DMS79 (cell line): ENCODE measurements at regions not wholly inside any gene's neighbourhood (a gene's known extent, or its start where the extent isn't known, plus 50 kb on each side); places are given as distances from the start of the nearest gene placed in this dataset.

Experiments
- DNase-seq: peaks from one replicate; lab custom pipeline; 2025; lab: John Stamatoyannopoulos, UW

DNA sequence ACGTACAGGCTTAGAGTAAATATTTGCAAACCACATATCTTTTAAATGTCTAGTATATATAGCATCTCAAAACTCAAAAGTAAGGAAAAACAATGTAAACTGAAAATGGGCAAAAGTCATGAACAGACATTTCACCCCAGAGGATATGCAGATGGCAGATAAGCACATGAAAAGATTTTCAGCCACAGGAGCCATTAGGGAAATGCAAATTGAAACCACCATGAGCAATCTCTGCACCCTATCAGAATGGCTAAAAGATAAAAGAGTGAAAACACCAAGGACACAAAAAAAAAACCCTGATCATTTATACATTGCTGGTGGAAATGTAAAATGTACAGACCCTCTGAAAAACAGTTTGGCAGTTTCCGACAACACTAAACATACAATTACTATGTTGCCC is 292.7 kb downstream of the ZNF516 start:
- no peak for DNase-seq

DNA sequence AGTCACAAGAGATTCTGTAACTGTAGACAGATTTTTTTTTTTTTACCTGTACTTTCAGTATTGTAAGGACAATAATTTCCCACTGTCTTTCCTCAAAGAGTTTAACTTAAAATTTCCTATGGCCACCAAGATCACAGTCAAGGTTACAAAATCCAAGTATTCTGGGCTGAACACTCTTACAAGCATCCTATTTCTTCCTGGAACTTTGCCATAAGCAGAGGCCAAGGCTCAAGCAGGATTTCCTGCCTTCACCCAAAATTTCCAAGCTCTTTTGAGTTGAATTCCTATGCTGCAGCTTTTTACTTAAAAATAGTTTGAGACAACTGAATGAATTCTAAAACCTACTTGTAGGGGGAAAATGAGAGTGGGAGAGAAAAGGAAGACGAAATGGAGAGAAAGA is 299.4 kb downstream of the ZNF516 start:
- DNase-seq, result no peak

DNA sequence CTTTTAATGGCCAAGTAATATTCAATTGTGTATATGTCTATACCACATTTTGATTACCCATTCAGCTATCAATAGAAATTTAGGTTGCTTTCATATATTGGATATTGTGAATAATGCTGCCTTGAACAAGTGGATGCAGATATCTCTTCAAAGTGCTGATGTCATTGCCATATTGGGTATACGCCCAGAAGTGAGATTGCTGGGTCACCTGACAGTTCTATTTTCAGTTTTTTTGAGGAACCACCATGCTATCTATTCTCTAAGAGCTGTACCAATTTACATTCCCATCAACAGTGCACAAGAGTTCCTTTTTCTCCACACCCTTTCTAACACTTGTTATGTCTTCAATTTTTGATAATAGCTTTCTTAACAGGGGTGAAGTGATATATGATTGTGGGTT is 306.9 kb downstream of the ZNF516 start:
- no peak for DNase-seq

DNA sequence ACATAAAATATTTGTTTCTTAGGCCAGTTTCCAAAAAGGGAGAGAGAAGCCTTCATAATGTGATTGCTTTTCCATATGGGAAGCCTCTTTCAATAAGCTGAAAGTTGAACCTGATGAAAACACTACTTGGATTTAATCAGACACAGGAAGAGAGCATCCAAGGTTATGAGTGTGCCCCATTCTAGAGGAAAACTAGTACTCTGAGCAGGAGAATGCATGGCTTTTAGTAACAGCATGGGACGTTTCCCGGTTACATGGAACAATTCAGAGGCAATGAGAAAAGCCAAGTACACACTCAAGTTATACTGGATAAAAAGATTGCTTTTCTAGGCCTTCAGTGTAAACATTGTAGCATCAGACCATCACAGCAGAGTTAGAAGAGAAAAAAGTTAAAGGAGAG is 315.8 kb downstream of the ZNF516 start:
- no peak for DNase-seq

DNA sequence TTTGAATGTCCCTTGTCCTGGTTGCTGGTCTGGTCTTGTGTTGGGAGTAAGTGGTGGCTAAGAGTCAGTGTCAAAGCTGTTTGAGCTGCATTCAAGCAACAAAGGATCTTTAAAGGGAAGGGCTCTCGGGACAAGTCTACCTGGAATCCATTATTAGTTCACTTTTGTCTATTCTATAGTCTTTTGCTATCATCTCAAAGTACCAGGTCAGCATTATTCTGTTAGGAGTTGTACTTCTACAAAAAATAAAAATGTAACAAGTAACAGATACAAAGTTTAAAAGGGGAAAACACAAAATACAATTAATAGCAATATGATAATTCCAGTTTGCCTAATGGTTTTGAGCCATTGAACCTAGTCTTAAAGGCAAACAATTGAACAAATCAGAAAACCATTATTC is 317.9 kb downstream of the ZNF516 start:
- no peak for DNase-seq

DNA sequence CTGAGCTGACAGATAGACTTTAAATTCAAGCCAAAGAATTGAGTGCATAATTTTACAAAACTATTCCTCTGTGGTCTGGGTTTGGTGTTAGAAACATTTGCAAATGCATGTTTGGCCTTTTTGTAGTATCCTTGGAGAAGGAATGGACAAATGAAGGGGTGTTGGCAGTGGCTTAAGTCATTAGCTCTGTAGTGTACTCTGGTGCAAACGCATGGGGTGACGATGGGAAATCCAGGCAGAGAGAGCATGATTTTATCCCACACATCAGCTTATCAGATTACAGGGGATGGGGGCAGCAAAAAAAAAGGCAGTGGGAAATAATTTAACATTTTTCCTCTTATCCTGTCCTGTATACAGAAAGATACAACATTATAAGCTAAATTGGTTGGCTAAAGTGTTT is 320.6 kb downstream of the ZNF516 start:
- no peak for DNase-seq

DNA sequence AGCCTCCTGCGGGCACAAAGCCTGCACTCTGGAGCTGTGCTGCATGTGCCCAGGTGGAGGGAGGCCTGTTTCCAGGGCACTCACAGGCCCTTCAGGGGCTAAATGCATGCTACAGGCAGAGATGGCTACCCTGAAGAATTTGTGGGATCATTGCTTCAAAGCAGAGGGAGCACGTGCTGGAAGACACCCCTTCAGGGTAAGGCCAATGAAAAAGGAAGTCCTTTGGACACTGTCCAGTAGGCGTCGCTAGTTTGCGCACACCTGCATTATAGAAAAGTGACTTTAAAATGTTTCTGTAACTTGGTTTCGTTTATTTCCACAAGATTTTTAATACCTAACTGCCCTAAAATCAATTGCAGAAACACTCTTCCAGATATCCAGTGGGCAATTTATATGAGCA is 325.3 kb downstream of the ZNF516 start:
- DNase-seq, result no peak

DNA sequence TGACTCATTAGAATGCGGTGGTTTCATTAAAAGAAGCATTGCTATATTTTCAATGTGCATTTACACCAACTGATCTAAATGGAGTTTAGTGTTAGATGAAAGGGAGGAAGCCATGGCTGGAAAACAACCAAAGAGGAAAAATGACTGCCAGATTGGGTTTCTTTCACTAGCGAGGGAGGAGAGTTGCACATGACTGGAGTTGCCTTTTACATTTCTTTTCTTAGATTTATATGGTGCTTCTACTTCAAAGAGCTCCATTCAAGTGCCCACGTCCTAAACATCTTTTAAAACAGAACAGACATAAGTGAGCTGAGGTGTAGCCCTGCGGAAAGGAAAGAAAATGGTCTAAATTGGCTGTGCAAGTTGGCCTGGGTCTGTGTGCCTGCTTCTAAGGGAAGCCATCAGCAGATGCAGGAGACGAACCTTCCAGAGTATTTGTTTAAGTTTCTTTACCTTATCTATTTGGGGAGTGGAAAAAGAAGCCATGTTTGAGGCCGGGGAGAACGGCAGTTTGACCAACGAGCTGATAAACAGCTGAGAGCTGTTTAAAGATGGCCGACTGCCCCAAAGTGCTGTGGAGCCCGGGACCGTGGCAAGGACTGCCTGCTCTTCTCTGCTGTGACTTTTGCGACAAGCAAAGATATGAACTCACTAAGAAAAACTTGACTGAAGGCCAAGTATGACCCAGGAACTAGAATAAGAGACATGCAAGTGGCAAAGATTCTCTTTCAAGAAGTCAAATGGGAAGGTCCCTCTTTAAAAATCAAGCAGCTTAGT is 327.0 kb downstream of the ZNF516 start:
- DNase-seq, result no peak

DNA sequence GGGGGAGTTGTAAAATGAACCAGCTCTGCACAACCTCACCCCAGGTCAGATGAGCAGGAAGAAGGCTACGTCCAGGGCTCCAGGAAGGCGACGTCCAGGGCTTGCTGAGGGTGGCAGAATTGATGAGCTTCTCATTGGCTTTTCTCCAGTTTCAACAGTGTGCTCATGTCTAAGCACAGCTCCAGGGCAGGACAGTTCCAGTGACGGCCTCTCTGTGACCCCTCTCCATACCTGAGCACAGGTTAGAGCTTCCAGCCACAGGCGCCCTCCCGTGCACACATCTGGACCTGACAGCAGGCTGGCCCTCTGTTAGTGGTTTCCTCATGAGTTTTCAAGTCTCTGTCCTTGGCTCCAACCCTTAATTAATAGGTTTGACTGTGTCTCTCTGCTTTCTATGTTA is 327.6 kb downstream of the ZNF516 start:
- DNase-seq, result no peak

DNA sequence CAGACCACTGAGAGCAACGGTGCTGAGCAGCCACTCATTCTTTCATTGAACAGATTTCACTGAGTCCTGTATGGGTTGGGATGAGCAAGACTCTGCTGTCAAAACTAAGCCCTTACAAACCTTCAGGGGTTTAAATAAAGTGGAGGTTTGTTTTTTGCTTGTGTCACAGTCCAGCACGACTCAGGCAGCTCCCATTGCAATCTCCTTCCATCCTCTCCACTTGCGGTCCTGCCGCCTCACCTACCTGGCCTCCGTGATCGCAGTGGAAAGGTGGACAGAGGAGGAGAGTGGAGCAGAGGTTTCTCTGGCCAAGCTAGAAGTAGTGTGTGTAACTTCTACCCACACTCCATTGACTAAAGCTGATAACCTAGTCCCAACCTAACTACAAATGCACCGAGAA is 332.2 kb downstream of the ZNF516 start:
- no peak for DNase-seq

DNA sequence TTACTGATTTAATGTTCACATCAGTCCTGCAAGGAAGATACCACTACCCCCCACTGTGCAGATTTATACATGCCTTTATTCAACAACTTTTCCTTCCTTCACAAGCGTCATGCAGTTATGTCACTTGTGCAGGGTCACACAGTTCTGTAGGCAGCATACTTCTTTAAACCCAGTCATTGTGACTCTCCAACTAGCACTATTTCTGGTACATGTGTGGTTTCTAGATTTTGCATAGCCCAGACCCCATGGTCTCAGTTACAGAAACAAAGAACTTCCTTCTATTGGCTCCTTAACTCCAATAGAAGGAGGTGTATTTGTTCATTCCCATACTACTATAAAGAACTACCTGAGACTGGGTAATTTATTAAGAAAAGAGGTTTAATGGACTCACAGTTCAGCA is 333.1 kb downstream of the ZNF516 start:
- no peak for DNase-seq

DNA sequence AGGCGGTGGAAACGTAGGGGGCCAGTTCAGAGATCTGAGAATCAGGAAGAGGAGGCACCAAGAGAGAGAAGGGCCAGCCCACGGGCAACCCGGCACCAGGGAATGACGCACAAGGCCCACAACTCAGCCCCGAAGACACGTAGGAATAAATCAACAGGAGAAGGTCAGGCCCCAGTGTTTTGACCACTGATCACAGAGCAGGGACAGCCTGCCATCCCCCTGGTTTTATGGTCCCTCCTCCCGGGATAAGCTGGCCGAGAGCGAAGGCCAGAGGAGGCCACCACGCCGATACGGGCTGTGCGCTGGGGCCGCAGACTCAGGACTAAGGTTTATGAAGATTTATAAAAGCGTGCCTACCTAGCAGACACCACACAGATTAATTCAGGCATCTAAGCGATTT is 341.4 kb downstream of the ZNF516 start:
- no peak for DNase-seq

DNA sequence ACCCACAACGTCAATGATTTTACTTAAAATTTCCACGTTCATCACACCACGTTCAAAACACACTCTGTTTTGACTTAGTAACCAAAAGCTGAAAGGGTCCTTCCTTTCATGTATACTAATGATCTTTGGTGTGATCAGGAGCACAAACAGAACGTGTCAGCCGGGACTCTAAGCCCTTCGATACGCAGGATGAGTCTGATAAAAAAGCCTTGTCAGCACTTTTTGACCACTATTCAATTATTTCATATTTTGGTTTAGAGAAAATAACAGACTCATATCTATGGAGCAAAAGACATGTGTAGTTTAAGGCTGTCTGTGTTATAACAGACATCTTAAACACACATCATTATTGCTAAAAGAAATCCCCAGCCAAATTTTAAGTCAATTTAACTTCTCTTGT is 345.3 kb downstream of the ZNF516 start:
- no peak for DNase-seq

DNA sequence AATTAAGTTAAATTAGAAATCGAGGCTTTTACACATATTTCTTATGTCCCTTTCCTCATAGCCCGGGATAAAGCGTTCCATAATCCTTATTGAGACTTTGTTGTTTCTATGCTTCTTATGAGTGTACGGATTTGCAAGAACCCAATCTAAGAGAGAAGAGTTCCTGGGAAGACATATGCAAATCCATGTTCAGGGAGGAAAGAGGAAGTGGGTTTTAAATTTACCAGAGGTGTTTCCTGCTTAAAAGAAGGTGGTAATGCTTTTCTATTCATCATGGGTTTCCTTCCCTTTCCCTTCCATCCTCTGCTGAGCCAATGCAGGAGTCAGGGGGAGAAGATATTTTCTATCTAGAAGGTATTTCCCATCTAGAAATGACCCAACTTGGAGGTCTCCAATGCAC is 345.8 kb downstream of the ZNF516 start:
- no peak for DNase-seq

DNA sequence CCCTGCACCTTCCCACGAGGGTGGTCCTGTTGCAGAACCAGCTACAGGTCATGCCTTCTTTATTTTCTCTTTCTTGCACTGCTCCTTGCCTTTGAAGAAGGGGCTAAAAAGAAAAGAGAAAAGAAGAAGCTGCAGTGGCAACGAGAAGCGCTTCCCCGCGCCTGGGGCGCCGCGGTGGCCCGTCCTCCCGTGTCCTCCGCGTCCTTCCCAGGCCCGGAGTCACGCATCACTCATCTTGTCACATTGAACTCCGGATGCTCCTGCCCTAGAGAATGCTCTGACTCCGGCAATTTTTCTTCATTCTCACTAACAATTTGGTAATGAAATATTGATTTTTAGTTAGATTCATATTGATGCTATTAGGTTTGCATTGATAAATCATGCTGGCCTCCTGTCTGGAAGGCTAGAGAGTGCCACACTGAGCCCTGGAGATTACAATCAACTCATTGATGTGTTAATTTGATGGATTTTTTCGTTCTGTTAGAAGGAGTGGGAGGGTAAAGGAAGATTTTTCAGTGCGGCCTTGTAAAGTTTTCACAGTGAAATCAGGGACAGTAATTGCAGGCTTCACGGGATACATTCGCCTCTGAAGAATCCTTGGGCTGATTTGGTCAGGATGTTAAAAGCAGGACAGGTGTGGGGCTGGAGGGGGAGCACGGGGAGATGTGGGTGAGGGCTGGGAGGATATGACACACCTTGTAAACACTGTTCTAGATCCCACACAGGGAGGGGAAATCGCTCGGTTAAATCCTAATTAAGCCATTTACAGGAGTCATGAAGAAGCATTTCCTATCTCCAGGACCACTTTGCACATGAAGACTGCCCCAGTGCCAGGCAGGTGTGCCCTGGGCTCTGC is 349.3 kb downstream of the ZNF516 start:
- no peak for DNase-seq

DNA sequence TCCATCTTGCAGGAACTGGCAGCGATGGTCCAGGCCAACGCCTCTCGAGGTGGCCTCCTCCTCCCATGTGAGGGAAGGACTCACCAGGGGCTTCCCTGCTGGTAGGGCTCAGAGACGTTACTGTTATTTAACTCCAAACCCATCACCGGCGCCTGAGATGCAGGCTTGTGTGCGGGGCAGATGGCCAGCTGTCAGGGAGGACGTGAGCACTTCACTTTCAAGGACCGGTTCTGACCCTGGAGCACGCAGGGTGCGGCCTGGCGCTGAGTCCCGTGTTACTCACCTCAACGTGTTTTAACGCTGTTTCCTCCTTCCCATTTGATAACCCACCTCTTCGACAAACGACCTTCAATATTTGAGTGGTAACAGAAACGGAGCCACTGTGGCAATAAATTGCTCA is 350.2 kb downstream of the ZNF516 start:
- DNase-seq, result no peak

DNA sequence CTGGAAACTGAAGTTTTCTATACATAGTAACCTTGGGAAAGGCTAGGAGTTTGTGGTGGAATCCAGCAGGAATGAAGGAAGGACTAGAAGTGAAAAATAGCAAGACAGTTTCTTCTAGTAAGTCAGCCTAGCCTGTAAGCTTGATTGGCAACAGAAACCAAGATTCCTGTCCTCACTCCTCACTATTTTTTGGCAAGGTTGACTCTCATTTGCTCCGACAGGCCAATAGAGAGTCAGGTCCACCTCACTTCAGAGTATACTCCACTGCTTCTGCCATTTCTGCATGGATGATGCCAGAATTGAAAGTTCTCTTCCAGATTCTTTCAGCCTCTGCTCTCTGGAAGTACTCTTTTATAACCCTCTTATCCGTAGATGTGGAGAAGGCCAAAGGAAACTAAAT is 352.4 kb downstream of the ZNF516 start:
- no peak for DNase-seq

DNA sequence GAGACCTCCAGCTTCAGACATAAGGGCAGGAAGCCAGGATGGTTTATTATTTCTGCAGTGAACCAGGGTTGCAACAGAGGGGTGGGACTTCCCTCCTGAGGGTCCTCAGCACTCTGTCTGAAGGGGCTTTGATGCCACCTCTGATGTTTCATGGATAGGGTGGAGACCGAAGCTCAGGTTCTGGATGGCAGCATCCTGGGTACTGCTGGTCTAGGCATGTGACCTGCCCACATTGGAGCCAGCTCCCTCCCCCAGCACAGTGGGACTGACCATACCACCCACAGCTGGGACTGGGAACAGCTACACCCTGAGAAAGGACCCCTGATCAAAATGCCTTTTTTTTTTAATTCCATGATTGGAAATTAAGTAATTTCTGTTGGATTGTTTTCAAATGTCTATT is 355.2 kb downstream of the ZNF516 start:
- no peak for DNase-seq

DNA sequence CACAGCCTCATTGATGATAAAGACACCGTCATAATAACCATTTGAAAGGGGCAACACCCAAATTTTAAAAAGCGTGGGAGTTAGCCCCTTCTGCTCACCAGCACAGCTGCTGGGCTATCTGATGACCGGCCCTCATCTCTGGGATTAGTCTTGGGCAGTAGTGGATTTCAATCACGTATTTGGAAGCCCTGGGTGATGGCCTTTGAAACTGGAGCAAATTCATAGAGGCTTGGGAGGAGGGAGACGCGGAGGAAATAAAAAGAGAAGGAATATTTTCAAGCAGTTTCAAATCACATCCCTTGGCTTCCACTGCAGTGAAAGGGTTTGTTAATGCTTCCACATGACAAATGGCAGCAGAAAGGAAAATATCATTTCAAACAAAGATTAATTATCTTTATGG is 357.8 kb downstream of the ZNF516 start:
- no peak for DNase-seq

DNA sequence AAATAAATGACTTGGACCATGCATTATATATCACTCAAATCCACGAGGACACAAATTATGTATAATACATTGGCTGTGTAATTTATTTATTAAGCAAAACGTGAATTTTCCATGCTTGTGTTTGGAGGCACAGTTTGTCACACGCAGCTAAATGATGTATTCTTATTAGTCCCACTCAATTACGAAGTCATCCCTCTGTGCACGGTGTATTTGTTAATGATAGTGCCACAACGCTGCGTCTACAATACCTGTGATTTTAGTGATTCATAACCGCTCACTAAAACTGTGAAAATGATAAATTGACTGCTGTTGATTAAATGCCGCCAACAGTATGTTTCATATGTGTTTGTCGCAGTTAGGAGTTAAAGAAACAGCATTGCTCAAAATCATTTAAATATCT is 358.3 kb downstream of the ZNF516 start:
- DNase-seq, result no peak

DNA sequence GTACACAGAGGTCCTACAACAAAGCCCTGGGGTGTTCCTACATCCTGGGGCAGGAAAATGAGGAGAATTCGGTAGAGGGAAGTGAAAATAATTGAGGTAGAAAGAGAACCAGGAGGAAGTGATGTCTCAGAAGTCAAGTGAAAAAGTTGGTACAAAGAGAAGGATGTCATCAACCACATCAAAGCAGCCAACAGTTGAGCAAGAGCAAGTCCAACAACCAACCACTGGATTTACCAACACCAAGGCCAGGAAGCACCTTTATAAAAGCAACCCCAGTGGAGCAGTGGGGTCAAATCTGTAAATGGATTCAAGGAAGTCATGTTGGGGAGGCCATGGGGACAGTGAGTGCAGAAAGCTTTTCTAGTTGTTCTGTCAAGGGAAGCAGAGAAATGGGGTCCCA is 360.4 kb downstream of the ZNF516 start:
- no peak for DNase-seq

DNA sequence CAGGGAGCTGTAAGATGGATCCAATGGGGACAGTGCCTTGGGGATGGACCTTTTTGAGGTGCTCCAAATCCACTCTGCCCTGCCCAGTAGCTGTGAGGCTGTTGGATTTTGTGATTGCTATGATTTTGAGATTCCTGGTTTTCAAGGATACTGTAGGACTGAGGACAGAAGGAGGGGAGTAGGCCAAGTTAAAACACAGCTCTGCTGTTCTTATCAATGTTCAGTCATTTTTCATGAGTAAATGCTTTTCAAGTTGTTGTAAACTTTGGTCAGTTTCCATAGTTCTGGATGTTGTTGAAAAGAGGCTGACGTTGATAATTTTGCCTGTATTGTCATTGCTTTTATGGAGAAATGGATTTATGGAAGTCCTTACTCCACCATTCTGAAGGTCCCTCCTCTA is 361.2 kb downstream of the ZNF516 start:
- DNase-seq, result no peak

DNA sequence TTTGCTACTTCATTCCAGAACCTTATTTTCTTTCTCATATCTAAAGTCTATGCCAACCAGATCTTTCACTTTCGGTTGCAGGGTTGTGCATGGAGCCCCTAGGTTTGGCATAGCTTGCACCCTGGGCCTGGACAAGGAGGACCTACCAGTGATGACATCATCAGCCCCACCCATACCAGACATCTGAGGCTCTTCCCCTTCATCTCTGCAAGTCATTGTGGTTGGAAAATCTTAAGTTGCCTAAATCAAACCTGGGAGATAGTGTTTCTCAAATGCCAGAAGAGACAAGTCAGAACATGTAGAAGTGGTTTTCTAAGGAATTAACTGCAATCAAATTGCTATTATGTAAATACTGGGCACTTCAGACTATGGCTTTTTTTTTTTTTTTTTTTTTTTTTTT is 363.3 kb downstream of the ZNF516 start:
- no peak for DNase-seq

DNA sequence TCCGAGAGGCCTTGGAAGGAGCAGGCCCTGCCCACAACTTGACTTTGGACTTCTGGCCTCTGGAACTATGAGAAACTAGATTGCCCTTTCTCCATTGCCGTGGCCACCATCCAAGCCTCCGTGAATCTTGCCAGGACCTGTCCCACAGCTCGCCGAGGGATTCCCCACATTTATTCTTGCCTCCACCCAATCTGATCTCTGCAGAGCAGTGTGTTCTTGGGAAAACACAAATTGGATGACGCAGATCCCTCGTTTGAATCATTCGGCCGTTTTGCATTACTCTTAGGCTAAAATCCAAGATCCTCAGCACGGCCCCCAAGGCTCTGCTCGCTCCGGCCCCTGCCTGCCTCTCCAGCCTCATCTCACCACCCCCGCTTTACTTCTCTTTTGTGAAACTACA is 364.2 kb downstream of the ZNF516 start:
- no peak for DNase-seq
